ENCODE measurements at regions not wholly inside any gene's neighbourhood (a gene's known extent, or its start where the extent isn't known, plus 50 kb on each side); places are given as distances from the start of the nearest gene placed in this dataset.

GRCh38 chr5:166074582-166075481 is 2216.6 kb upstream of the WWC1 start:
- TF ChIP-seq CTCF (IDR thresholded peaks at IDR 0.05; ENCODE audit: borderline replicate concordance, insufficient read depth, low read depth, low read length), result no peak
- no peak overlapping the region for H3K4me3 ChIP-seq (ENCODE audit: low read depth, low read length)

GRCh38 chr5:166083183-166083959 is 2208.1 kb upstream of the WWC1 start:
- TF ChIP-seq CTCF (IDR thresholded peaks at IDR 0.05; ENCODE audit: borderline replicate concordance, insufficient read depth, low read depth, low read length), result no peak
- no peak overlapping the region for H3K4me3 ChIP-seq (ENCODE audit: low read depth, low read length)

GRCh38 chr5:166086568-166086967 is 2204.9 kb upstream of the WWC1 start:
- no peak for TF ChIP-seq CTCF (IDR thresholded peaks at IDR 0.05; ENCODE audit: borderline replicate concordance, insufficient read depth, low read depth, low read length)

GRCh38 chr5:166088389-166089039 is 2202.9 kb upstream of the WWC1 start:
- H3K4me3 ChIP-seq (ENCODE audit: low read depth, low read length), result no peak overlapping the region
- TF ChIP-seq CTCF (IDR thresholded peaks at IDR 0.05; ENCODE audit: borderline replicate concordance, insufficient read depth, low read depth, low read length), result no peak

More at GRCh38 chr5:166086568-166086967, 2204.9 kb upstream of the WWC1 start:
- H3K4me3 ChIP-seq (ENCODE audit: low read depth, low read length), result no peak overlapping the region

- no peak for TF ChIP-seq CTCF (IDR thresholded peaks at IDR 0.05; ENCODE audit: borderline replicate concordance, insufficient read depth, low read depth, low read length)
- no peak overlapping the region for H3K4me3 ChIP-seq (ENCODE audit: low read depth, low read length)
Measured at GRCh38 chr5:166091931-166092330, 2199.5 kb upstream of the WWC1 start.

GRCh38 chr5:166093312-166093711 is 2198.1 kb upstream of the WWC1 start:
- H3K4me3 ChIP-seq (ENCODE audit: low read depth, low read length), result no peak overlapping the region
- no peak for TF ChIP-seq CTCF (IDR thresholded peaks at IDR 0.05; ENCODE audit: borderline replicate concordance, insufficient read depth, low read depth, low read length)

All from GM12875 (cell line).